ENCODE measurements at regions not wholly inside any gene's neighbourhood (a gene's known extent, or its start where the extent isn't known, plus 50 kb on each side); places are given as distances from the start of the nearest gene placed in this dataset.

GRCh38 chr11:92362989-92363388 is 138.4 kb downstream of the FAT3 start:
- 64 to 66% methylated on average over 1 of the region's 1 CpG for WGBS, 2 donors
- ATAC-seq (ENCODE audit: insufficient read depth, low FRiP score): no peak
- H3K27ac ChIP-seq (ENCODE audit: low read depth in 1 of 2, low read length in 1 of 2): no peak overlapping the region

GRCh38 chr11:92364177-92364576 is 139.6 kb downstream of the FAT3 start:
- Histone ChIP-seq H3K9ac (ENCODE audit: insufficient read depth in 1 of 2, low read length in 2 of 2) (no peak overlapping the region), H3K27me3 (ENCODE audit: control insufficient read depth in 3 of 3, insufficient read depth in 3 of 3, low read length in 2 of 3) (no peaks in the 10 kb centered on the region), H3K4me1 (ENCODE audit: control insufficient read depth in 5 of 5, insufficient read depth in 5 of 5, low read length in 5 of 5) (no peaks in the 10 kb centered on the region), H3K9me3 (ENCODE audit: control insufficient read depth in 4 of 4, insufficient read depth in 3 of 4, low read length in 3 of 4) (no peaks in the 10 kb centered on the region), H3K36me3 (ENCODE audit: control insufficient read depth in 4 of 4, insufficient read depth in 4 of 4, low read length in 4 of 4) (peaks cover 0 to 7% (median 2%) of the 10 kb centered on the region in 4 donors), H3K4me3 (no peak overlapping the region), H3K27ac (ENCODE audit: low read depth in 1 of 2, low read length in 1 of 2) (no peak overlapping the region)
- DNase-seq (no peak), ATAC-seq (ENCODE audit: insufficient read depth, low FRiP score) (no peak)
- 88 to 89% methylated on average over 4 of the region's 4 CpGs for WGBS, 2 donors
- no peak for TF ChIP-seq CTCF (IDR thresholded peaks at IDR 0.05; ENCODE audit: control extremely low read depth, extremely low read depth)

More at GRCh38 chr11:92362989-92363388, 138.4 kb downstream of the FAT3 start:
- no peak overlapping the region for H3K9ac ChIP-seq (ENCODE audit: insufficient read depth in 1 of 2, low read length in 2 of 2)
- H3K4me3 ChIP-seq: no peak overlapping the region
- H3K9me3 ChIP-seq (ENCODE audit: control insufficient read depth in 4 of 4, insufficient read depth in 3 of 4, low read length in 3 of 4): no peaks in the 10 kb centered on the region
- TF ChIP-seq CTCF (IDR thresholded peaks at IDR 0.05; ENCODE audit: control extremely low read depth, extremely low read depth): no peak
- no peak for DNase-seq
- H3K36me3 ChIP-seq (ENCODE audit: control insufficient read depth in 4 of 4, insufficient read depth in 4 of 4, low read length in 4 of 4): peaks cover 0 to 9% (median 2%) of the 10 kb centered on the region in 4 donors
- H3K4me1 ChIP-seq (ENCODE audit: control insufficient read depth in 5 of 5, insufficient read depth in 5 of 5, low read length in 5 of 5): no peaks in the 10 kb centered on the region
- no peaks in the 10 kb centered on the region for H3K27me3 ChIP-seq (ENCODE audit: control insufficient read depth in 3 of 3, insufficient read depth in 3 of 3, low read length in 2 of 3)

GRCh38 chr11:92376146-92376599 is 151.6 kb downstream of the FAT3 start:
- no peaks in the 10 kb centered on the region for H3K27me3 ChIP-seq (ENCODE audit: control insufficient read depth in 3 of 3, insufficient read depth in 3 of 3, low read length in 2 of 3)
- peaks cover 0 to 2% (median 0%) of the 10 kb centered on the region in 4 donors for H3K36me3 ChIP-seq (ENCODE audit: control insufficient read depth in 4 of 4, insufficient read depth in 4 of 4, low read length in 4 of 4)
- H3K9ac ChIP-seq (ENCODE audit: insufficient read depth in 1 of 2, low read length in 2 of 2): no peak overlapping the region
- H3K4me1 ChIP-seq (ENCODE audit: control insufficient read depth in 5 of 5, insufficient read depth in 5 of 5, low read length in 5 of 5): peaks cover 0 to 8% (median 0%) of the 10 kb centered on the region in 5 donors
- ATAC-seq (ENCODE audit: insufficient read depth, low FRiP score) (no peak), DNase-seq (peak in 2 of 3 donors; percentile 25 to 43)
- no peak overlapping the region for H3K27ac ChIP-seq (ENCODE audit: low read depth in 1 of 2, low read length in 1 of 2)
- no peak for TF ChIP-seq CTCF (IDR thresholded peaks at IDR 0.05; ENCODE audit: control extremely low read depth, extremely low read depth)
- H3K4me3 ChIP-seq: no peak overlapping the region
- H3K9me3 ChIP-seq (ENCODE audit: control insufficient read depth in 4 of 4, insufficient read depth in 3 of 4, low read length in 3 of 4): no peaks in the 10 kb centered on the region
- WGBS, 2 donors: 43 to 62% methylated on average over 3 of the region's 3 CpGs

GRCh38 chr11:92376680-92377079 is 152.1 kb downstream of the FAT3 start:
- Histone ChIP-seq H3K9me3 (ENCODE audit: control insufficient read depth in 4 of 4, insufficient read depth in 3 of 4, low read length in 3 of 4) (no peaks in the 10 kb centered on the region), H3K27ac (ENCODE audit: low read depth in 1 of 2, low read length in 1 of 2) (no peak overlapping the region), H3K27me3 (ENCODE audit: control insufficient read depth in 3 of 3, insufficient read depth in 3 of 3, low read length in 2 of 3) (no peaks in the 10 kb centered on the region), H3K4me1 (ENCODE audit: control insufficient read depth in 5 of 5, insufficient read depth in 5 of 5, low read length in 5 of 5) (peaks cover 0 to 8% (median 0%) of the 10 kb centered on the region in 5 donors), H3K4me3 (no peak overlapping the region), H3K36me3 (ENCODE audit: control insufficient read depth in 4 of 4, insufficient read depth in 4 of 4, low read length in 4 of 4) (peaks cover 0 to 2% (median 0%) of the 10 kb centered on the region in 4 donors), H3K9ac (ENCODE audit: insufficient read depth in 1 of 2, low read length in 2 of 2) (no peak overlapping the region)
- TF ChIP-seq CTCF (IDR thresholded peaks at IDR 0.05; ENCODE audit: control extremely low read depth, extremely low read depth): no peak
- ATAC-seq (ENCODE audit: insufficient read depth, low FRiP score) (no peak), DNase-seq (no peak)
- WGBS, 2 donors: 74 to 87% methylated on average over 1 of the region's 1 CpG

Measured in lung (tissue), 11 donors.